EL (cell line): ENCODE measurements at regions not wholly inside any gene's neighbourhood (a gene's known extent, or its start where the extent isn't known, plus 50 kb on each side); places are given as distances from the start of the nearest gene placed in this dataset.

Experiments used
- DNase-seq: peaks from one replicate; pipeline ENCODE4 v3.0.0-alpha.2; 2016

- no peak for DNase-seq
These were observed 230.3 kb upstream of the ESRRG start for GRCh38 chr1:216953495-216953894.

DNA sequence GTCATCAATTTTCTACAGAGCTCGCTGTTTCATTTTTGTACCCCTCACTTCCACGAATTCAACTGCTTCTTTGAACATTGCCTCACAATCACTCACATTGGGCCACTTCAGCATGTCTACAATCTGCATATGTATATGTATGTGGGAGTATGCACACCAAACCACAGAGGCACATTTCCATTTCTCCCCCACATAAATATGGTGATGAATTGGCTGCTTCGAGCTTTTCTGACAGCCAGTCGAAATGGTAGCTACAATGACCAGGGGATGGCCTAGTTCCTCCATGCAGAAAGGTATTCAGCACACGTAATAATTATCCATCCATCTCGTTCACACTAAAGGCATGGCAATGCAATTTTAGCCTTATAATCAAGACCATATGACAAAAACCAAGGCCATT is 229.6 kb upstream of the ESRRG start:
- DNase-seq, result no peak

GRCh38 chr1:216945538-216946080 is 222.4 kb upstream of the ESRRG start:
- DNase-seq, result no peak

- no peak for DNase-seq
These were observed 221.8 kb upstream of the ESRRG start for GRCh38 chr1:216944864-216945510.

- no peak for DNase-seq
These were observed 214.3 kb upstream of the ESRRG start for GRCh38 chr1:216937491-216937890.

DNA sequence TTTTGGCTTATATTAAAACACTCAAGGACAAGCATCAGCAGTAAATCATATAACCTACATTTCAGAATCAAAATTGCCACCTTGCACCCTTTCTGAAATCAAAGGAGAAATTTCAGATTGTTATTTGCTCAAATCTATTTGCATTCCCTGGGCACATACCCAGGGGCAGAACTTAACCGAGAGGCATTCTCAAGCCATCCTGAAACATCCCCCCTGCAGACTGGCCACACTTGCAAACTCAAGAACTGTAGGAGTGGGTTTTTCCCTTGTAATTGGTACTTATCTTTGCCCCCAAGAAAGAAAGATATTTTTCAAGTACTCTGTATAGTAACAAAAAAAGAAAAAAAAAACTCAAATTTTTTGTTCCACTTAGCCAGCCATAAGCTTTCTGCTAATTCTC is 213.6 kb upstream of the ESRRG start:
- no peak for DNase-seq

- DNase-seq, result no peak
These were observed 212.7 kb upstream of the ESRRG start for GRCh38 chr1:216935901-216936300.

DNA sequence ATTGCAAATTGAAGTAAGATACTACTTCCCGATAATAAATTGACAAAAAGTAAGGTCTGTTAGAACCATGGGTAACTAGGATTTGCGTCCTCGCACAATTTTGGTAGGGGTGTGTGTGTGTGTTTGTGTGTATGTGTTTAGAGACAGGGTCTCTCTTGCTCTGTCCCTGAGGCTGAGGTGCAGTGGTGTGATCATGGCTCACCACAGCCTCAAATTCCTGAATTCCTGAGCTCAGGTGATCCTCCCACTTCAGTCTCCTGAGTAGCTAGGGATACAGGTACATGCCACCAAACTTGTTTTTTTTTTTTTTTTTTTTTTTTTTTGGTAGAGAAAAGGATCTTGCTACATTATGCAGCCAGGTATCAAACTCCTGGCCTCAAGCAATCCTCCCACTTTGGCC is 209.2 kb upstream of the ESRRG start:
- DNase-seq, result no peak

- peak; percentile 57 for DNase-seq
These were observed 206.8 kb upstream of the ESRRG start for GRCh38 chr1:216929870-216930582.

DNA sequence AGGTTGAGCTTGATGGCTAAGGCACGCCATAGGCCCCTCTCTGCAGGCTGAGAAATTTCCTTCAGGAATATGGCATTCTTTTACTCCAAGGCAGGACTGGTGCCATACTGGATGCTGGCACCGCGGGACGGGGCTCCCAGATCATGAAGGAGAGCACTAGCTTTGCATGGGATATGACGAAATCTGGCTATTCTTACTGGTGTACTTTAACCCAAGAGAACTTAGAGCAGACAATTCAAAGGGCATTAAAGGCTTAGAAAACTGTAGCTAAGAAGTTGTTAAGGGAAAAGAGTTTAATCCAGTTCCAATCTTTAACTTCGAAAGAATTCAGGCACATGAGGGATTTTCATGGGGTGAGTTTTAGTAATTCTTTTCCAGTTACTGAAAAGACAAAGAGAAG is 204.4 kb upstream of the ESRRG start:
- DNase-seq, result no peak

GRCh38 chr1:216926720-216927510 is 203.7 kb upstream of the ESRRG start:
- DNase-seq, result no peak

- DNase-seq, result no peak
These were observed 202.9 kb upstream of the ESRRG start for GRCh38 chr1:216925962-216926625.

DNA sequence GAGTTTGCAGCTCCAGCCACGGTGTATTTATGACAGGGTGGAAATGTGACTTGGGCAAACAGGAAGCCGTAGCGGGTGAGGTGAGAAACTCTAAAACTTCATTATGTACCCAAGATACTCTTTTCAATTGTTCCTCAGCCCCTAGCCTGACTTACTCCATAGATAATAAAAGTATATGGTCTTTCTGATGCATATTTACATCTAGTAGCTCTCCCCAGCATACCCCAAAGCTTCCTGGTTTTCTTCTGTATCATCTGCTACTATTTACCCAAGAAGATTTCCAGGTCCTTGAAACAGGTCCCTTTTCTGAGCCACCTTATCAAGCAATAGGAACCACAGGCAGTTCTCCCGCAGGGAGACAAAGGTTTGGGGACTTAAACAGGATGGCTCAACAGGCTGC is 201.5 kb upstream of the ESRRG start:
- DNase-seq, result no peak

- DNase-seq, result no peak
These were observed 200.4 kb upstream of the ESRRG start for GRCh38 chr1:216923601-216924000.

DNA sequence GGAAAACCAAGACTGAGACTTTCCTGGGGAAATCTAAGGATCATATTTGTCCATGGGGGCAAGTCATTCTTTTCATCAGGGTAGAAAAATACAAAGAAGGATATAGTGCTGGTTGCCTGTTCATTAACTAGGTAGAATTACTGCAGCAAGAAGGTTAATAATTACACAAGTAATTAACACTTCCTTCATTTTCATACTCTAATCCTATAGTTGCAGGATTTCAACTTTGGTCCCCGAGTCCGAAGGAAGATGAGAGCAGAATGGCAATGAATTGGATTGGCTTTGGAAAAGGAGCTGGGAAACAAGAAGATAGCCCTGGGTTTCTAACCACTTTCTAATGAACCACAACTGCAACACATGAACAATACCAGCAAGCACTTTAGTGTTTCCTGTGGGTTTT is 199.2 kb upstream of the ESRRG start:
- no peak for DNase-seq

GRCh38 chr1:216921866-216922265 is 198.6 kb upstream of the ESRRG start:
- no peak for DNase-seq

GRCh38 chr1:216919060-216919970 is 196.1 kb upstream of the ESRRG start:
- no peak for DNase-seq

GRCh38 chr1:216916890-216917438 is 193.7 kb upstream of the ESRRG start:
- no peak for DNase-seq

DNA sequence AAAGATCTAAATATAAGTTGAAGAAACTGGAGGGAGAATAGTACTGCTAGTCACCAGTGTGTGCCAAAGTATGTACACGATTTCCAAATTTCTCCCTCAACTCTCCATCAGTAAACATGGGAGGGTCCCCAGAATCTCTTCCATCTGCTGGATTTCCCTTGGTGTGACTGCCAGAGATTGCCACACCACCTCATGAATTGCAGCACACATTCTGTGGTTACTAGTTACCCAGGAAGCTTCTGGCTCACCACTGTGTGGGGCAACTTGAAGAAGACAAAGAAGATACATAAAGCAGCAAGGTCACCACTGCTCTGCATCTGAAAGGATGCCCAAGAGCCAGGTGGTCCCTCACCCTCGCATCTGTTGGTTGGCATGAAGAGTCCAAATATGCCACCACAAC is 191.7 kb upstream of the ESRRG start:
- DNase-seq, result no peak

DNA sequence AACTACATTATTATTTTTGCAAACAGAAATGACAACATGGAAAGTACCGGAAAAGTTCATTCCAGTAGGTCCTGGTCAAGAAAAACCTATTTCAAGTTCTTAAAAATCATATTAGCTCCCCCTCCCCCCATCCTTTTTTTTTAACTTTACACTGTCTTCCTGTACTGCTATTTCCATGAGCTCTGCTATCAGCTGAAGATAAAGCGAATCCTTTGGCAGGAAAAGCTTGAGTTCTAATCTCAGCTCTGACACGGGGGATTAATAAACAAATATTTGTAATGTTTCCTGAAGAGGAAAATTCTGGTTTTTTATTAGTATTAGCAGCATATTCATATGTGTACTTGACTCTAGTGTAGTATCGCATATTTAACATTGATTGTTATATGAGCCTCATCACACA is 190.7 kb upstream of the ESRRG start:
- DNase-seq, result no peak

DNA sequence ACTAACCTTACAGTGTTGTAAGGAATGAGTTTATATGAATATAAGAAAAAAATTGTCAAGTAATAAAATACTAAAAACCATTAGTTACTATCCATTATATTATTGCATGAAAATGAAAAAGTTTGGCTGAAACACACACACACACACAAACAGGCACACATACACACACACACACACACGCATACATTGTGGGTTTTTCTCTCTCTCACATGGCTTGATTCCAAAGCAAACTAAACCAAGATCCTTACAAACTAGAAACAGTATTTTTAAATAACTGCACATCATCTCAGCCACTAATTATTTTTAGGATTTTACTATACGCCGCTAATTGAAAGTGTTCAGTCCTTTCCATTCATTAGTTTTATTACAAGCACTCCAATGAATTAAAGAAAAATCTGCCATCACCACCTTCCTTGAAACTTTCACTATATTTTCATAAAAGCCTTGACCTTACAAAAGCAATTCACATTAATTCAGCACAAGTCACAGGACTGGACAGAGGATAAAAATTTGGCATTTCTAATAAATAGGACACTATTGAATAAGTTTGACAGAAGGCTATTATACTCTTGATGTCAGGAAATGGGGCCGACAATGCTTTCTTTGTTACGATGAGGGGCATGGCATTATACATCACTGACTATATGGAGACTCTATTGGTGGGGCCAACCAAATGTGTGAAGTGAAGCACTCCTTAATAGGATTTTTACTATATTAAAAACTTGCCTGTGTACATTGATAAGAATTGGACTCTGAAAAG is 187.0 kb upstream of the ESRRG start:
- DNase-seq, result no peak
